HG03565 (cell line): ENCODE measurements at regions not wholly inside any gene's neighbourhood (a gene's known extent, or its start where the extent isn't known, plus 50 kb on each side); places are given as distances from the start of the nearest gene placed in this dataset.

Source experiments
- ATAC-seq: cut with Tn5 transposase; IDR thresholded peaks from one replicate; pipeline ENCODE4 v1.9.1; 2021; ENCODE audit warnings: mild to moderate bottlenecking, moderate library complexity; ENCODE audit not compliant: unreplicated experiment

DNA sequence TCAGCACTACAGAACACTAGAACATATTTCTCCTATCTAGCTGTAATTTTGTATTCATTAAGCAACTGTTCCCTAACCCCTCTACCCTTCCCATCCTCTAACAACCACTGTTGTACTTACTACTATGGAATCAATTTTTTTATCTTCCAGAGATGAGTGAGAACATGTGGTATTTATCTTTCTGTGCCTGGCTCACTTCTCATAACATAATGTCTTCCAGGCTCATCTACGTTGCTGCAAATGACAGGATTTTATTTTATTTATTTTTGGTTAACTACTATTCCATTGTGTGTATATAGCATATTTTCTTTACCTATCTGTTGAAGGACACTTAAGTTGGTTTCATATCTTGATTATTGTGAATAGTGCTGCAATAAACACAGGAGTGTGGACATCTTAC, 200.9 kb upstream of the CHRM2 start:
- ATAC-seq: no peak

DNA sequence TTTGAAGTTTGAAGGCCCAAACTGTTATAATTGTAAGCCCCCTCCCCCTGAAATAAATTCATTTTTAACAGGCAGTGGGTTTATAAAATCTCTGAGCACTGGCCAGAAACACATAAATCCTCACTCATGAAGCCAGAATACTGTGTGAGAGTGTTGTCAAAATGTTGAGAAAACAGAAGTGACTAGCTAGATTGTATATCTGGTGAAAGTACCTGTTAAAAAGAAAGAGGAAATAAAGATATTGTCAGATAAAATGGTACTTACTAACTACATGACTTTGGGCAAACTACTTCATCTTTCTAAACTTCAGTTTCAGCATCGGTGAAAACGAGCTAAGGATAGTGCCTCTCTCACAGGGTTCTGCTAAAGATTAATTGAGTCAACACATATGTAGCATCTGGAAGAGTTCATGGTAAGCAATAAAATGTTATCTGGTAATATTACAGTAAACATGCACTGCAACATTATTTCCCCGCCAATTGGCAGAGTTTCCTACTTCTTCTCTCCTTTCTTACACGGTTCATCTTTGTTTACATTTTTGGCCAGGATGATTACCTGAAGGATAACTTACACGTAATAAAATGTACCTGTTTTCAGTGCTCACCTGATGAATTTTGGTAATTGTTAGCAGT, 202.5 kb upstream of the CHRM2 start:
- no peak for ATAC-seq

DNA sequence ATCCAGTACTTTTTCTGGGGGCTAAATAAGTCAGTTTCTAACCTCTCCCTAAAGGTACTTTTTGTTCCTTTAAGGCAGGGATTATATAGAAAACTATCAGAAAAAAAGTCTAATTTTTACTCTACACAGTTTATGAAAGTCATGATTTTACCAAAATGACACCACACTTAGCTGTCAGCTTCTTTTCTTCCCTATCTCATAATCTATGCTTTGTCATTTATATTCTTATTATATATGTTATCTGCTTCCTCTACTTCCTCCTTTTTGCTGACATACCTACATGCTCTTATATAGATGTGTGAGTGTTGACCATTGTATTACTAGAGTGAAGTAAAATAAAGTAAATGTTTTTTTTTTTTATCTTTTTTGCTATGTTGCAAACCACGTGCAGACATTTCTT, 203.9 kb upstream of the CHRM2 start:
- ATAC-seq: no peak

DNA sequence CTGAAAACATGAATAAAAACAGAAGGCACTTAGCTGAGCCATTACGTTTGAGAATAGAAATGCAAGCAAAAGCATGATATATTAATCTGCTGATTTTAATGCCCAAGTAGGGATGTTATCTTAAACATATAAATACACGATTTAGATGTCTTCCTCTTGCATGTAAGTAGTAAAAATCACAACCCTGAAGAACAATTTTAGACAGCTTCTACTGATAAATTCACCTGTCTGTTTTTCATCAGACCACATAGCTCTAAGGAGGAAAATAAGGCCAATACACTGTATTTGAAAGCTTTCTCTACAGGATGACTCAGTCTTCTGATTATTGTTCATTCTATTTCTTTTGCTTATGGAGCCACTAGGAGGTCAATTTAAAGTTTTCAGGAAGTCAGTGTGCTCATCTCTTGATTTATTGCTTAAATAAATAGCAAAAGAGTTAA, 210.9 kb upstream of the CHRM2 start:
- no peak for ATAC-seq

DNA sequence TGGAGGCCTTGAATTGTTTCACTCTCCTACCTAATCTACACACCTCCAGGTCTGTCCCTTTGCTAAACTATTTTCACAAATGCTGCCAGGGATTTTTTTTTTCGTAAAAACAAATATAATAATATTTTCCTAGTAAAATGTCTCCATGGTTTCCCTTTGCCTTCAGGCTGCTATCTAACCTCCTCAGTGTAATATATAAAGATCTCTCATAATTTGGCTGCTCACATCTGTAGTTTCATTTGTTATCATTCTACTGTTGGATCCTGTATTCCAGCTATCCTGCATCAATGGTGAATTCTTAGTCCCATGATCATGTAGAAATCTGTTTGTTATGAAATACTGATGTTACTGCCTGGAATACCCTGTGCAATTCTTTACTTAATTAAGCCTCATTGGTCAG, 211.9 kb upstream of the CHRM2 start:
- ATAC-seq: no peak

DNA sequence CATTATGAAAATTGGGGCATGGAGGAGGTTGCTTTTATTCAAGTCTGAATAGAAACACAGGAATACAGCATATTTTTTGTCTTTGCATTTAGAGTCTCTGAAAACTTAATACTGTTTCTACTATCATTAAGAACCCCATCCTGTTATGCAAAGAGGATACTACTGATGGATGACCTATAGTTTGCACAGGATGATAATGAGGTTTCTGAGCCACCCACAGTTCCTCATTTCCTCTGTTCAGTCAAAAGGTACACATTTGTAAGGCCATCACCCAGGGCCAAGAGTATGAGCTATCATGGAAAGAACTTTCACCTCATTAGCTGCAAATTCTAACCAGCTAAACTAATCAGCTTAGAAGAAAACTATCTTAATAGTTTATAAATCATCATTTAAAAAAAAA, 213.0 kb upstream of the CHRM2 start:
- no peak for ATAC-seq

DNA sequence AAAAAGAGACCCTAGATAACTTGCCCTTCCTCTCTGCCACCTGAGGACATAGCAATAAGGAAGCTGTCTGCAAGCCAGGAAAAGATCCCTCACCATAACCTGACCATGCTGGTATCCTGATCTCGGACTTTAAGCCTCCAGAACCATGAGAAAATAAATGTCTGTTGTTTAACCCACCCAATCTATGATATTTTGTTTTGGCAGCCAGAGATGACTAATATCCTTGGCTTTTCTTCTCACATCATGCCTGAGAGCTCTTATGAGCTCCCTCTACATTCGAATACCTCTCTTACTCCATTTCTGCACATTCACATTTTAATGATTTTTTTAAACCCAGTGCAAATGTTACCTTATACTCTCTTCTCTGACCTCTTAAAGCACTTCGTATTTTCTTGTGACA, 214.0 kb upstream of the CHRM2 start:
- no peak for ATAC-seq

DNA sequence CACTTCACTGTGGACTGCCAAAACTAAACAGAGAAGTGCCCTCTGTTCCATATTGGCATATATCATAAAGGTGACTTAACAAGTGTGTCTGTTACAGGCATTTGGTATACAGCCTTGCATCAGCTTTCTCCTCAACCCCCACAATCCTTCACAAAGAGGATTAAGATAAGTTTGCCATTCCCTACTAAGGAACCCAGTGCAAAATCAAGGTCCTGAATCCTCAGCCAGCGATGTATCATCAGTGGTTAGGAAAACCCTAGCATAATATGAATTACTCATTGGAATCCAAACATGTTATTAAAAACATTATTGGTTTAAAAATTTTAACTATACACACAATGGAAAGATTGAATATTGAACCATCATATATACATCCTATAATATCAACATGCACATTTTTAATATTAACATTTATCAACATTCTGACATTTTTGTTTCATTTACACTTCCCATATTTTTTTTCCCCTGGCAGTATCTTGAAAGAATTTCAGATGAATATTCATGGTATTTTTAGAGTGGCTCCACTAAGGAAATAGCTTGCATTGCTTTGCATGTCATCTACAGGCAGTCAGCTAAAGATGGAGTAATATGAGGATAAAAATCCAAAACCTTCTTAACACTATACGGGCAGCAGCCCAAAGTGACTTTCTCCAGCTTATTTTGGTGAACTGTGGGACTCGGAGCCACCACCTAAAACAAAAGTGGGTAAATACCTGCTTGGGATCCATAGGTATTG, 215.6 kb upstream of the CHRM2 start:
- no peak for ATAC-seq

DNA sequence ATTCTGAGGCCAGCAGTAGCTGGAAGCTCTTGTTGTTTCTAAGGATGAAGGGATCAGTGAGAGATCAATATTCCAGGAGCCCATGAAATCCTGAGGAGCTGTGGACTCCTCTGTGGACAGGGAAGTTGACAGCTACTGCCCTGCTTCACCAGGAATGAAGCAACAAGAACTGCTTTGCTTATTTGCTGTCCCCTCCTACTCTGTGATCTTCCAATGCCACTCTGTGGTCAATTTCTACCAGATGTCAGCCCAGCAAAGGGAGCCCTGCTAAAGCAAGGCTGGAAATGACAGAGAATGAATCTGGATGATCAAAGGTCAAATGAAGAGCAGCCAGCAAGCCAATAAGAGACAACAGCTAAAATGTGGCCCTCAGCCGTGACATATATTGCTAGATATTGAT, 227.5 kb upstream of the CHRM2 start:
- no peak for ATAC-seq

DNA sequence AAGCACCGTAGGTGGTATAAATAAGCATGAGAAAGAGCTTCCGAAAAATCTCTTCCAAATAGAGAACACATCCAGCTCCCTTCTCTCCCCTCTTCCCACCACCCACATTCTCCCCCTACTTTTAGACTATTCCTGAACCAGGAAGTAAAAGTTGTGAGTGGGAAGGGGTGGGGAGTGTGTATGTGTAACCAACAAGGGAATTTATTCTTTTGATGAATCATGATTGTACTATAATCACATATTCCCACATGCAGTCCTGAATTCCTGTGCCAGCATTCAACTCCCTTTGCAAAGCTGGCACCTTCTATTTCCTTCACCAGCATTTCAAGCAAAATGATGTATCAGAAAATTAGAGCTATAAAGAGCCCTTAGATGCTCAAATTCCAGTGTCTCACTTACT, 230.6 kb upstream of the CHRM2 start:
- ATAC-seq: no peak

DNA sequence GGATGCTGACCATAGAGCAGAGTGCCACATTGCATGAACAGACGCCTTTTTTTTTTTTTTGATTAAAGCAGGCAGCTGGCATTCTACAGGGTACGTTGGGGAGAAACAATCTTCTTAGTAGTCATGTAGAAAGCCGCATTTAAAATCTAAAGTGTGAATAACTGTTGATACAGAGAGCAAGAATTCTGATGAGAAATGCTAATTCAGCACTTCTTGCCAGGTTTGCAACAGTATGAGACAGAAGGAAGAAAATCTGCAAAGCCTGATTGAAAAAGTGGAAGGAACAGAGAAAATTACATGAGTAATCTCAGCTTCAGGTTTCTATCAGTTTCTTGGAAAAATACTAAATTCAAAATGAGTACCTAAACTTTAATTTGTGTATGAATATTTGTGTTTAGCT, 232.7 kb upstream of the CHRM2 start:
- no peak for ATAC-seq

DNA sequence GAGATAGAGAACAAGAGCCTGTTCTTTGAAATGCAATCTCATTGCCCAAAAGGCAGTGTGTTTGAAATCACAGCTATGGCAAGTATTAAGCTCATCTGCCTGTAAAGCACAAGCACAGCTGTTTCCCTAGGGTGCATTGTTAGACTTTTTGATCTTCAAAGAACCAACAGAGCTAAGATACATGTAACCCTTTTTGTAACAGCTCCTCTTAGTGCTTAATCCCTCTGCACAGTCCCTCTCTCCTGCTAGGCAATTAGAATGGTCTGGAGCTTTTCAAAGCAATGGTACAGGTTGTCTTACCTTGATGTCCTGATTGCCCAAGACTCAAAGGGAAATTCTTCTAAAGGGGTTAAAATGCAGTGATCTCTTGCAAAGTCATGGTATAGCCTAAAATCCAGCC, 249.6 kb upstream of the CHRM2 start:
- ATAC-seq: no peak

DNA sequence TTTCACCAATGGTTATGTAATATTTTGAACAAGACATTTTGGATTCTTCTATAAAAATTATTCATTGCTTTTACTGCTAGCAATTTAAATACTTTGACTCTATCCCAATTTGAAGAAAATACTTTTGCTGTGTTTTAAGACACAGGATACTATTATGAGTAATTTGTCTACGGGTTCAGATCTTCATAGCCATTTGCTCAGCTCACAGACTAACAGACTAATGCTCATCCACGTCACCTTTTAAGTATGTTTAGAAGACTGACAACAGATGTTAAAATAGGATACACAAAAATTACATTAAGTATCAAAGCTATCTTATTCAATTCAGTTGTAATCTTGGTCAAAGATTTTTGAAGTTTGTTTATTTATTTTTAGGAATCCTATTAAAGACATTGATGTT, 251.3 kb upstream of the CHRM2 start:
- no peak for ATAC-seq

DNA sequence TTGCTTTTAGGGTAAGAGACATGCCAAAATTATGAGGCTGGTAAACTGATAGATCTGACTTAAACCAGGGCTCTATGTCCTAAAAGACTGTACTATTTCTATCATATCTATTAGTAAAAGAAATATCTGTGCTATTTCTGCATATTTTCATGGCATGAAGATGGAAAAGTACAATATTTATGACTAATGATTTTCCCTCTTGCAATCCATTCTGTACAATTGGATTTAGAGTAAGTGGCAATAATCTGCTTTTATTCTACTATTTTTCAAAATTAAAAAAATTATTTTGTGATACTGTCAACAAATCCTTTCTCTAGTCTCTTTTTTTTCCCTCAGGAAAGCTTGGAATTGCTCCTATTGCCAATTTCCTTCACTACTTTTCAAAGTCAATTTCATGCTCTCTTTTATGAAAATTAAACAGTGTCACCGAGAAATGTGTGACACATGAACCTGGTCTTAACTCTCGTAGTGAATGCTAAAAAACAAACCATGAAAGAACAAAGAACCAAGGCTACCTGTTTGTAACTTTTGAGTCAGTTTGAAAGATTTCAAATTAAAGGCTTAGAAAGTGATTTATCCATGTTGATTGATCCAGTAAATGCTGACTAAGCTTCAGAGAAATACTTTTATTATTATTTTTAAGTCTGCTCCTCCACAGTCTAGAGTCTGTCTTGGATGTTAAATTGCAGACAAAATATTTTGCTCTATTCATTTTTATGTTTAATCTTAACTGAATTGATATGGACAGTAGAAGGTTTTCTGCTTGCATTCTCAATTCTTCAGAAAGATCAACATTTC, 262.7 kb upstream of the CHRM2 start:
- ATAC-seq: no peak

DNA sequence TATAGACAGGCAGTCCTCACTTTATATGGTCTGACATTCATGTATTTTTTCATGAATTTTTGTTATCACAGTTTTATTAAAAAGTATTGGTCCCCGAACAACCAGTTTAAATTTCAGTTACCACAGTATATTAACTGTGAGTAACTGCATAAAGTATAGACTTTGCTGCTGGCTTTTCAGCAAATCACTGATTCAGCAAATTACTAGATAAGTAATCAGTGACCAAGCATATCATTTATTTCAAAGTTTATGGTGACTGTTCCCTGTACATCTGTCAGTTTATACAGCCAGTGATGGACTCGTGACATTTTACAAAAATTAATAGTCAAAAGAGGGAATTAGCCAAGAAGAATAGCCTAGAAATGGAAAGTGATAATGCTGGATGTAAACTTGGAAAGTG, 266.7 kb upstream of the CHRM2 start:
- ATAC-seq: no peak

DNA sequence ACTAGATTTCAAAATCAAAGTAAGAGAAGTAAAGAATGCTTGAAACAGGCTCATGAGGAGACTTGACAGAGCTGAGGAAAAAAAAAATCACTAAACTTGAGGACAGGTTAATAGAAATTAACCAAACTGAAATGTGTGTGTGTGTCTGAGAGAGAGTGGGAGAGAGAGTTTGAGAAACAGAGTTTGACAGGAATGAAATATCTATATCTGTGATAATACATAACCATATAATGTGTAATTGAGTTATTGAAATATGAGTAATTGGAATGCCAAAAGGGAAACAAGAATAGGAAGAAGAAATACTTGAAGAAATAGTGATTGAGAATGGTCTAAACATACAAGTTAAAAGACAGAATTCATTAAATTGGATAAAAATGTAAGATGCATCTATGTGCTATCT, 268.0 kb upstream of the CHRM2 start:
- no peak for ATAC-seq

DNA sequence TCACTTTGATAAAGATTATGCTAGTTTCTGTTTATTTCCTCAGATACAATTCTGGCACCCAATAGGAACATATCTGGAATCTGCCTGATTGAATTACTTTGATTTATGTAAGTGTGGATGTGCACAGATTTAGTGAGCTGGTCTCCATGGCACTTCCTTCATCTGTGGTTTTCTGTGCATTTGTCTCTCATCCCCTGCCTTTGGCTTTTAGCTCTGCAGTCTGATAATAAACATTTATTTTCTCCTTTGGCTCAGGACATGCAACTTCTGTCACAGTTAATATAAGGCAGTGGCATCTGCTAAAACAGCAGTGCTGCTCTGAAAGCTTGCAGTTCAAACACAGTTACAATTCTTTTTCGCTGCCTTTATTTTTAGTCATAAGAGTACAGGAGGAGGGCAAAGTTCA, 273.7 kb upstream of the CHRM2 start:
- no peak for ATAC-seq

DNA sequence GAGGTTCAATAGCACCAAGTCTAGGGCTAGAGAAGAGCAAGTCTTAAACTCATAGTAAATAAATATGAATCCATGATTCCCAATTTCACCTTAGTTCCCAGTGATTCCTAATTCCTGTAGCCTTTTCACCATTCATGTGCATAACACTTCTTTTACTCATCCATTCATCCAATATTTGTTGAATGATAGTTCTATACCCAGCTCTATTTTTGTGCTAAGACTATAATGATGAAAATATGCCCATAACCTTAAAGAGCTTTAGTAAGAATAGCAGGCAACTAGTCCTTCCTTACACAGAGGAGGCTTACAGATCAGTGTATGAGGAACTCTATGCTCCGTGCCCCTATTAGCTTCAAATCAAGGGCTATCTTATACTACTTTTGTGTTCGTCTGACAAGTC, 280.2 kb upstream of the CHRM2 start:
- no peak for ATAC-seq

DNA sequence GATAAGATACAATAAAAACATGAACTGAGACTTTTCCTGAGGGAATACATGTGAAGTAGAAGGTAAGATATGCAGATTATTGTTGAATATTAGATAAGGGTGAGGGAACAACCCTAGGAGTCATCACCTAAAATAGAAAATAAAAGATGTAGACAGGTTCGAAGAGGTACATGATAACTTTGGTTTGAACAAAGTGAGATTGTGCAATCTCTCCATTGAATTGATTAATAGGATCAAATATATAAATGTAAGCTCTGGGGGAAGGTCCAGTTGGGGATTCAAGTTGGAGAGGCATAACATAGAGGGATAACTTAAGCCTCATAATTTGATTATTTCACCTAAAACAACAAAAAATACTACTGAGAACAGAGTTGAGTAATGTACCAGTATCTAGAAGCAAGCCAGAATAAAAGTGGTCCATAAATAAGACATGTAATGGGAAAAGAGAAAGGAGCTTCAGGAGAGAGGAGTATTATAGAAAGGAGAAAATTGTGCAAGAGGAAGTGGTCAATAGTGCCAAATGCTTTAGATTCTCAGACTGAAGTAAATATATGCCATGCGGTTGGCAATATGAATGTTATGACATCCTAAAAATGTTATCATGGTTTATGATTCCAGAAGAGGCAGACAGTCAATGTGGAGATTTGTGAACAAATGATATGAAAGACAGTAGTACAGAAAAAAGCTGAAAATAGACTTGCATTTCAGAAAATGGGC, 282.3 kb upstream of the CHRM2 start:
- no peak for ATAC-seq

DNA sequence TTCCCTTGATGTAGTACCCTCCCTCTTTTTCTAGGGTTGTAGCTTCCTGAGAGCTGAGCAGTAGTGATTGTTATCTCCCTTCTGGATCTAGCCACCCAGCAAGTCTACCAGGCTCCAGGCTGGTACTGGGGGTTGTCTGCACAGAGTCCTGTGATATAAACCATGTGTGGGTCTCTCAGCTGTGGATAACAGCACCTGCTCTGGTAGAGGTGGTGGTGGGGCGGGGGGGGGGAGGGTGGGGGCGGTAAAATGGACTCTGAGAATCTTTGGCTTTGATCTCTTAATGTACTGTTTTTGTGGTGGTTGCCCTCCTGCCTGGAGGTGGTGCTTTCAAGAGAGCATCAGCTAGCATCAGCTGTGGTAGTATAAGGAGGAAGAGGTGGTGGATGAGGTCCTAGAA, 302.0 kb upstream of the CHRM2 start:
- no peak for ATAC-seq

DNA sequence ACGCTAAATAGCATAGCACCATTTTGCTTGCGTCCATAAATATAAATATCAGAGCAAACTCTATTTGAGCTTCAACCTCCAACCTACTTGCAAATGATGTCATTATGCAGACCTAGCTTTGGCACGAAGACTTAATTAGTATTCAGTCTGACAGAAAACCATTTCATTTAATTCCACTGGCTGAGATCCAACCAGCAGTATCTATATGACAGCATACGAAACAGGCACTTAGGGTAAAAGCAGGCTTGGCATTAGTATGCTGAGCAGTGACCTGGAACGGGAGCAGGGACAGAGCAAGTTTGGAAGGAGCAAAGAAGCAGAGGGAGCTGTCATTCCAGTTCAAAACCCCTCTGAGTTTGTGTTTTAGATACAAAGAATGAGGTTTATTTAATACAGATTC, 312.5 kb upstream of the CHRM2 start:
- ATAC-seq: no peak
